Activated CD4-positive, alpha-beta T cell treated with anti-CD3 and anti-CD28 coated beads for 36 hours (primary cell): ENCODE measurements at regions not wholly inside any gene's neighbourhood (a gene's known extent, or its start where the extent isn't known, plus 50 kb on each side); places are given as distances from the start of the nearest gene placed in this dataset.

Experiments used
- ATAC-seq: fragments of 200-7000 bp; cut with Tn5 transposase; one replicate; pipeline ENCODE4 v1.10.0; 2021; ENCODE audit warnings: mild to moderate bottlenecking, moderate library complexity
- CTCF ChIA-PET: fragments of 350-600 bp; sonication (Branson Sonifier 250); formaldehyde crosslinking; loops from one replicate; lab custom pipeline; 2021; ENCODE audit warnings: antibody characterized with exemption; lab: Charles Lee
- POLR2A ChIA-PET: fragments of 350-600 bp; sonication (Branson Sonifier 250); formaldehyde crosslinking; loops from one replicate; lab custom pipeline; 2021; ENCODE audit warnings: antibody characterized with exemption, inconsistent platforms; lab: Charles Lee
- DNase-seq: peaks from one replicate; pipeline ENCODE4 v3.0.0-alpha.2; 2020
- H3K27ac Mint-ChIP-seq: one replicate; pipeline ENCODE4 v1.8.0; 2021; ENCODE audit warnings: mixed read lengths
- H3K27me3 Mint-ChIP-seq: one replicate; pipeline ENCODE4 v1.8.0; 2021; ENCODE audit warnings: mixed read lengths
- H3K36me3 Mint-ChIP-seq: one replicate; pipeline ENCODE4 v1.8.0; 2021; ENCODE audit warnings: low read depth, mixed read lengths
- H3K4me1 Mint-ChIP-seq: one replicate; pipeline ENCODE4 v1.8.0; 2021; ENCODE audit warnings: mixed read lengths
- H3K4me3 Mint-ChIP-seq: one replicate; pipeline ENCODE4 v1.8.0; 2021; ENCODE audit warnings: mild to moderate bottlenecking, moderate library complexity, mixed read lengths
- H3K9me3 Mint-ChIP-seq: one replicate; pipeline ENCODE4 v1.8.0; 2021; ENCODE audit warnings: low read depth, mixed read lengths
- intact Hi-C, 2 experiments: fragments of 100-400 bp; cut with DNase I in 1 of 2; cut with micrococcal nuclease in 1 of 2; formaldehyde crosslinking; loops; one replicate each; pipeline versions ENCODE4 v1.14.2 to v1.15.1; 2022 to 2024; cut with DNase I, micrococcal nuclease

- no peaks in the 10 kb centered on the region for H3K9me3 Mint-ChIP-seq
- ATAC-seq = no peak
- H3K27me3 Mint-ChIP-seq = no peaks in the 10 kb centered on the region
- no peak for DNase-seq
- no peaks in the 10 kb centered on the region for H3K4me1 Mint-ChIP-seq
- intact Hi-C loops = no loop called here
- CTCF ChIA-PET = no interaction called here
- no peak overlapping the region for H3K4me3 Mint-ChIP-seq
- H3K36me3 Mint-ChIP-seq = no peaks in the 10 kb centered on the region
- no peak overlapping the region for H3K27ac Mint-ChIP-seq
- POLR2A ChIA-PET = interaction anchor here (0.7 kb wide), 1 partner anchor 15 kb away, joined by 3 read pairs; no protein-coding TSS in a partner anchor
Observed at GRCh38 chr2:187942876-187943275, 348.8 kb upstream of the GULP1 start.

- H3K4me1 Mint-ChIP-seq = no peaks in the 10 kb centered on the region
- H3K27me3 Mint-ChIP-seq = no peaks in the 10 kb centered on the region
- no peak for ATAC-seq
- DNase-seq = no peak
- CTCF ChIA-PET = no interaction called here
- intact Hi-C loops = no loop called here
- peaks cover 2% of the 10 kb centered on the region for H3K9me3 Mint-ChIP-seq
- POLR2A ChIA-PET = no interaction called here
- H3K36me3 Mint-ChIP-seq = no peaks in the 10 kb centered on the region
- H3K27ac Mint-ChIP-seq = no peak overlapping the region
- H3K4me3 Mint-ChIP-seq = no peak overlapping the region
Observed at GRCh38 chr2:187943772-187944369, 347.8 kb upstream of the GULP1 start.

- no peak overlapping the region for H3K4me3 Mint-ChIP-seq
- peaks cover 2% of the 10 kb centered on the region for H3K36me3 Mint-ChIP-seq
- ChIA-PET CTCF (no interaction called here), POLR2A (no interaction called here)
- intact Hi-C loops = no loop called here
- H3K9me3 Mint-ChIP-seq = peaks cover 13% of the 10 kb centered on the region
- DNase-seq = no peak
- no peaks in the 10 kb centered on the region for H3K4me1 Mint-ChIP-seq
- no peak overlapping the region for H3K27ac Mint-ChIP-seq
- no peak for ATAC-seq
- no peaks in the 10 kb centered on the region for H3K27me3 Mint-ChIP-seq
Observed at GRCh38 chr2:187949859-187950258, 341.8 kb upstream of the GULP1 start.

GRCh38 chr2:187951470-187952218, 340.0 kb upstream of the GULP1 start:
- Mint-ChIP-seq H3K27me3 (no peaks in the 10 kb centered on the region), H3K4me1 (no peaks in the 10 kb centered on the region), H3K4me3 (no peak overlapping the region), H3K9me3 (peaks cover 13% of the 10 kb centered on the region), H3K27ac (no peak overlapping the region), H3K36me3 (peaks cover 2% of the 10 kb centered on the region)
- ChIA-PET CTCF (no interaction called here), POLR2A (no interaction called here)
- DNase-seq (no peak), ATAC-seq (no peak)
- intact Hi-C loops = no loop called here

- DNase-seq (no peak), ATAC-seq (no peak)
- ChIA-PET POLR2A (no interaction called here), CTCF (no interaction called here)
- no peaks in the 10 kb centered on the region for H3K4me1 Mint-ChIP-seq
- no peaks in the 10 kb centered on the region for H3K27me3 Mint-ChIP-seq
- intact Hi-C loops = no loop called here
- no peaks in the 10 kb centered on the region for H3K36me3 Mint-ChIP-seq
- H3K4me3 Mint-ChIP-seq = no peak overlapping the region
- H3K9me3 Mint-ChIP-seq = no peaks in the 10 kb centered on the region
- no peak overlapping the region for H3K27ac Mint-ChIP-seq
Observed at GRCh38 chr2:187956906-187957534, 334.7 kb upstream of the GULP1 start.

- Mint-ChIP-seq H3K36me3 (no peaks in the 10 kb centered on the region), H3K9me3 (no peaks in the 10 kb centered on the region), H3K4me3 (no peak overlapping the region), H3K27ac (no peak overlapping the region), H3K27me3 (no peaks in the 10 kb centered on the region), H3K4me1 (no peaks in the 10 kb centered on the region)
- intact Hi-C loops = no loop called here
- DNase-seq = no peak
- CTCF ChIA-PET = no interaction called here
- ATAC-seq = no peak
- POLR2A ChIA-PET = no interaction called here
Observed at GRCh38 chr2:187959821-187960220, 331.9 kb upstream of the GULP1 start.

GRCh38 chr2:187962538-187962937, 329.1 kb upstream of the GULP1 start:
- intact Hi-C loops = no loop called here
- ChIA-PET CTCF (interaction anchor here (0.9 kb wide), 1 partner anchor 30 kb away, joined by 3 read pairs; no protein-coding TSS in a partner anchor), POLR2A (no interaction called here)
- H3K4me3 Mint-ChIP-seq = no peak overlapping the region
- H3K9me3 Mint-ChIP-seq = no peaks in the 10 kb centered on the region
- H3K27ac Mint-ChIP-seq = no peak overlapping the region
- H3K4me1 Mint-ChIP-seq = no peaks in the 10 kb centered on the region
- no peaks in the 10 kb centered on the region for H3K36me3 Mint-ChIP-seq
- H3K27me3 Mint-ChIP-seq = no peaks in the 10 kb centered on the region
- no peak for DNase-seq
- ATAC-seq = no peak

- no peaks in the 10 kb centered on the region for H3K27me3 Mint-ChIP-seq
- no peaks in the 10 kb centered on the region for H3K9me3 Mint-ChIP-seq
- no peak overlapping the region for H3K27ac Mint-ChIP-seq
- H3K4me1 Mint-ChIP-seq = no peaks in the 10 kb centered on the region
- POLR2A ChIA-PET = no interaction called here
- intact Hi-C loops = no loop called here
- CTCF ChIA-PET = interaction anchor here (0.5 to 1.1 kb wide), 2 partner anchors 11 to 230 kb away, joined by 3 read pairs; no protein-coding TSS in a partner anchor
- no peak overlapping the region for H3K4me3 Mint-ChIP-seq
- H3K36me3 Mint-ChIP-seq = no peaks in the 10 kb centered on the region
- ATAC-seq (no peak), DNase-seq (no peak)
Observed at GRCh38 chr2:187964746-187965145, 326.9 kb upstream of the GULP1 start.

GRCh38 chr2:187966924-187967323, 324.8 kb upstream of the GULP1 start:
- Mint-ChIP-seq H3K4me3 (no peak overlapping the region), H3K4me1 (no peaks in the 10 kb centered on the region), H3K27me3 (no peaks in the 10 kb centered on the region), H3K27ac (no peak overlapping the region), H3K9me3 (no peaks in the 10 kb centered on the region), H3K36me3 (no peaks in the 10 kb centered on the region)
- ATAC-seq = no peak
- ChIA-PET CTCF (no interaction called here), POLR2A (no interaction called here)
- no peak for DNase-seq
- intact Hi-C loops = no loop called here

GRCh38 chr2:187971893-187972292, 319.8 kb upstream of the GULP1 start:
- Mint-ChIP-seq H3K36me3 (no peaks in the 10 kb centered on the region), H3K27ac (no peak overlapping the region), H3K4me1 (no peaks in the 10 kb centered on the region), H3K27me3 (no peaks in the 10 kb centered on the region), H3K9me3 (no peaks in the 10 kb centered on the region), H3K4me3 (no peak overlapping the region)
- DNase-seq (no peak), ATAC-seq (no peak)
- ChIA-PET CTCF (no interaction called here), POLR2A (no interaction called here)
- intact Hi-C loops = no loop called here

GRCh38 chr2:187976259-187976985, 315.3 kb upstream of the GULP1 start:
- ATAC-seq = no peak
- no peak for DNase-seq
- Mint-ChIP-seq H3K4me1 (no peaks in the 10 kb centered on the region), H3K27ac (no peak overlapping the region), H3K4me3 (no peak overlapping the region), H3K9me3 (no peaks in the 10 kb centered on the region), H3K27me3 (no peaks in the 10 kb centered on the region), H3K36me3 (no peaks in the 10 kb centered on the region)
- ChIA-PET CTCF (interaction anchor here (1.5 kb wide), 1 partner anchor 11 kb away, joined by 3 read pairs; no protein-coding TSS in a partner anchor), POLR2A (no interaction called here)
- intact Hi-C loops = no loop called here
